Smooth muscle cell (in vitro differentiated cells): ENCODE measurements at regions not wholly inside any gene's neighbourhood (a gene's known extent, or its start where the extent isn't known, plus 50 kb on each side); places are given as distances from the start of the nearest gene placed in this dataset.

Source experiments
- DNase-seq: peaks from one replicate; lab custom pipeline; 2025; ENCODE audit not compliant: unreplicated experiment; lab: John Stamatoyannopoulos, UW
- H2AFZ ChIP-seq: fragments of 200-600 bp; sonication (generic); 2 replicates; pipeline ENCODE4 v1.6.0; 2016; ENCODE audit warnings: antibody characterized with exemption, low read depth, mild to moderate bottlenecking
- H3F3A ChIP-seq: fragments of 200-600 bp; sonication (generic); 2 replicates; pipeline ENCODE4 v1.6.0; 2017; ENCODE audit warnings: antibody characterized with exemption, low read depth
- H3K27ac ChIP-seq: fragments of 200-600 bp; sonication (generic); 2 replicates; pipeline ENCODE4 v1.5.1; 2016; ENCODE audit warnings: low read depth, mild to moderate bottlenecking
- H3K27me3 ChIP-seq: fragments of 200-600 bp; sonication (generic); 2 replicates; pipeline ENCODE4 v1.6.1; 2016; ENCODE audit warnings: low read depth, mild to moderate bottlenecking
- H3K36me3 ChIP-seq: fragments of 200-600 bp; sonication (generic); 2 replicates; pipeline ENCODE4 v1.5.1; 2016; ENCODE audit warnings: low read depth
- H3K4me1 ChIP-seq: fragments of 200-600 bp; sonication (generic); 2 replicates; pipeline ENCODE4 v1.5.1; 2016; ENCODE audit warnings: low read depth
- H3K4me2 ChIP-seq: fragments of 200-600 bp; sonication (generic); 2 replicates; pipeline ENCODE4 v1.6.0; 2016; ENCODE audit warnings: mild to moderate bottlenecking
- H3K4me3 ChIP-seq: fragments of 200-600 bp; sonication (generic); 2 replicates; pipeline ENCODE4 v1.5.1; 2016; ENCODE audit warnings: mild to moderate bottlenecking
- H3K79me2 ChIP-seq: fragments of 200-600 bp; sonication (generic); 2 replicates; pipeline ENCODE4 v1.6.0; 2016; ENCODE audit warnings: low read depth, mild to moderate bottlenecking
- H3K9ac ChIP-seq: fragments of 200-600 bp; sonication (generic); 2 replicates; pipeline ENCODE4 v1.6.0; 2016; ENCODE audit warnings: low read depth
- H3K9me3 ChIP-seq: fragments of 200-600 bp; sonication (generic); replicated peaks from 2 replicates; pipeline ENCODE4 v1.5.1; 2016; ENCODE audit warnings: low read depth
- H4K20me1 ChIP-seq: fragments of 200-600 bp; sonication (generic); 2 replicates; pipeline ENCODE4 v1.6.0; 2016; ENCODE audit warnings: low read depth
- WGBS: methylation state at CpG from one replicate; pipeline ENCODE4 v1.1.7; 2016; ENCODE audit warnings: low lambda C conversion rate; 5-methylcytosine and 5-hydroxymethylcytosine counted together
- TF ChIP-seq, protein P1 (sequence below): fragments of 200-600 bp; sonication (generic); IDR thresholded peaks from 2 replicates; pipeline ENCODE4 v1.5.1; 2017; ENCODE audit warnings: borderline replicate concordance, mild to moderate bottlenecking, antibody characterized with exemption; ENCODE audit not compliant: insufficient read depth, poor library complexity, severe bottlenecking

- H3K4me3 ChIP-seq: no peak overlapping the region
- H4K20me1 ChIP-seq: no peaks in the 10 kb centered on the region
- TF ChIP-seq, protein P1, sequence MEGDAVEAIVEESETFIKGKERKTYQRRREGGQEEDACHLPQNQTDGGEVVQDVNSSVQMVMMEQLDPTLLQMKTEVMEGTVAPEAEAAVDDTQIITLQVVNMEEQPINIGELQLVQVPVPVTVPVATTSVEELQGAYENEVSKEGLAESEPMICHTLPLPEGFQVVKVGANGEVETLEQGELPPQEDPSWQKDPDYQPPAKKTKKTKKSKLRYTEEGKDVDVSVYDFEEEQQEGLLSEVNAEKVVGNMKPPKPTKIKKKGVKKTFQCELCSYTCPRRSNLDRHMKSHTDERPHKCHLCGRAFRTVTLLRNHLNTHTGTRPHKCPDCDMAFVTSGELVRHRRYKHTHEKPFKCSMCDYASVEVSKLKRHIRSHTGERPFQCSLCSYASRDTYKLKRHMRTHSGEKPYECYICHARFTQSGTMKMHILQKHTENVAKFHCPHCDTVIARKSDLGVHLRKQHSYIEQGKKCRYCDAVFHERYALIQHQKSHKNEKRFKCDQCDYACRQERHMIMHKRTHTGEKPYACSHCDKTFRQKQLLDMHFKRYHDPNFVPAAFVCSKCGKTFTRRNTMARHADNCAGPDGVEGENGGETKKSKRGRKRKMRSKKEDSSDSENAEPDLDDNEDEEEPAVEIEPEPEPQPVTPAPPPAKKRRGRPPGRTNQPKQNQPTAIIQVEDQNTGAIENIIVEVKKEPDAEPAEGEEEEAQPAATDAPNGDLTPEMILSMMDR: no peak
- peaks cover 11% of the 10 kb centered on the region for H3F3A ChIP-seq
- H3K9me3 ChIP-seq: no peaks in the 10 kb centered on the region
- H3K36me3 ChIP-seq: no peaks in the 10 kb centered on the region
- no peaks in the 10 kb centered on the region for H3K79me2 ChIP-seq
- H3K4me1 ChIP-seq: peaks cover 7% of the 10 kb centered on the region
- H3K4me2 ChIP-seq: no peak overlapping the region
- peak overlapping the region; percentile 96 for H3K27ac ChIP-seq
- WGBS: over 99% methylated on average over 4 of the region's 4 CpGs
- H3K27me3 ChIP-seq: no peaks in the 10 kb centered on the region
- DNase-seq: no peak
- H2AFZ ChIP-seq: no peak overlapping the region
- no peak overlapping the region for H3K9ac ChIP-seq
Observed at GRCh38 chr7:46322937-46323336, 401.9 kb upstream of the IGFBP3 start.

GRCh38 chr7:46321556-46322205 is 400.6 kb upstream of the IGFBP3 start:
- Histone ChIP-seq H3F3A (peaks cover 16% of the 10 kb centered on the region), H3K9ac (peak overlapping the region; percentile 76), H3K27me3 (no peaks in the 10 kb centered on the region), H4K20me1 (no peaks in the 10 kb centered on the region), H3K27ac (peak overlapping the region; percentile 96), H2AFZ (peak overlapping the region; percentile 64), H3K4me2 (peak overlapping the region; percentile 5), H3K9me3 (no peaks in the 10 kb centered on the region), H3K4me1 (peaks cover 11% of the 10 kb centered on the region), H3K4me3 (no peak overlapping the region), H3K36me3 (no peaks in the 10 kb centered on the region), H3K79me2 (no peaks in the 10 kb centered on the region)
- TF ChIP-seq, protein P1: no peak
- WGBS: 37% methylated on average over 11 of the region's 11 CpGs
- DNase-seq: no peak

DNA sequence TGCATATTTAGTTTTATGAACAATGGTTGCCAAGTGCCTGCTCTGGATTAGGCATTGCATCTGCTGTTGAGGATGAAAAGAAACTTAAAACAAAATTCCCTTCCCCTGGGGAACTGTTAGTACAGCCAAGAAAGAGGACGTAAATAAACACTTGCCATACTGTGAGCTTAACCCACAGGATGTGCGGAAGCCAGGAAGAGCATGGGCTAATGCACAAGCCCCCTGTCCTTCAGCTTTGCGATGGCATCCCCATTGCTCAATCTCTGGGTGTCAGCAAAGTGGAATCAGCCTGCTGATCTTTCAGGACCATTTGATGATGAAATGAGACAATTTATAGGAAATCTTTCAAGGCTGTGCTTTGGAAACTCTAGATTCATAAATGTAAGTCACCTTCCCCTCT is 399.9 kb upstream of the IGFBP3 start:
- H3K27ac ChIP-seq: peak overlapping the region; percentile 96
- H3F3A ChIP-seq: peaks cover 23% of the 10 kb centered on the region
- no peaks in the 10 kb centered on the region for H3K9me3 ChIP-seq
- peak overlapping the region; percentile 55 for H3K9ac ChIP-seq
- H4K20me1 ChIP-seq: no peaks in the 10 kb centered on the region
- H3K4me3 ChIP-seq: no peak overlapping the region
- no peaks in the 10 kb centered on the region for H3K36me3 ChIP-seq
- no peak overlapping the region for H2AFZ ChIP-seq
- 48% methylated on average over 3 of the region's 3 CpGs for WGBS
- no peaks in the 10 kb centered on the region for H3K27me3 ChIP-seq
- DNase-seq: no peak
- no peaks in the 10 kb centered on the region for H3K79me2 ChIP-seq
- TF ChIP-seq, protein P1: no peak
- H3K4me2 ChIP-seq: peak overlapping the region; percentile 5
- peaks cover 16% of the 10 kb centered on the region for H3K4me1 ChIP-seq

- H3K4me2 ChIP-seq: no peak overlapping the region
- H3K4me3 ChIP-seq: no peak overlapping the region
- no peaks in the 10 kb centered on the region for H4K20me1 ChIP-seq
- H3F3A ChIP-seq: peaks cover 28% of the 10 kb centered on the region
- H3K27me3 ChIP-seq: no peaks in the 10 kb centered on the region
- H3K27ac ChIP-seq: peak overlapping the region; percentile 96
- H3K9me3 ChIP-seq: no peaks in the 10 kb centered on the region
- DNase-seq: no peak
- H3K9ac ChIP-seq: peak overlapping the region; percentile 58
- WGBS: 74% methylated on average over 3 of the region's 3 CpGs
- H3K79me2 ChIP-seq: no peaks in the 10 kb centered on the region
- no peaks in the 10 kb centered on the region for H3K36me3 ChIP-seq
- TF ChIP-seq, protein P1: no peak
- no peak overlapping the region for H2AFZ ChIP-seq
- H3K4me1 ChIP-seq: peaks cover 16% of the 10 kb centered on the region
Observed at GRCh38 chr7:46319841-46320240, 398.8 kb upstream of the IGFBP3 start.
